ENCODE measurements at regions not wholly inside any gene's neighbourhood (a gene's known extent, or its start where the extent isn't known, plus 50 kb on each side); places are given as distances from the start of the nearest gene placed in this dataset.

GRCh38 chr3:74036568-74036967 lies 411.8 kb upstream of the PDZRN3 start:
- no peak for TF ChIP-seq POLR2A (IDR thresholded peaks at IDR 0.05; ENCODE audit: low read length)
- TF ChIP-seq GATA1 (IDR thresholded peaks at IDR 0.05; ENCODE audit: low read depth, low read length) = no peak
